Erythroblast (primary cell): ENCODE measurements at regions not wholly inside any gene's neighbourhood (a gene's known extent, or its start where the extent isn't known, plus 50 kb on each side); places are given as distances from the start of the nearest gene placed in this dataset.

Experiments
- GATA1 ChIP-seq: IDR thresholded peaks from 2 replicates; pipeline ENCODE4 v1.6.1; 2011; ENCODE audit warnings: low read depth, mild to moderate bottlenecking, control low read depth, low read length, moderate library complexity
- POLR2A ChIP-seq: IDR thresholded peaks from 2 replicates; pipeline ENCODE4 v1.6.1; 2011; ENCODE audit warnings: mild to moderate bottlenecking, low read length

- no peak for TF ChIP-seq POLR2A
- no peak for TF ChIP-seq GATA1
These were observed 1029.9 kb upstream of the PIK3C3 start for GRCh38 chr18:40925071-40925541.
